ENCODE measurements at regions not wholly inside any gene's neighbourhood (a gene's known extent, or its start where the extent isn't known, plus 50 kb on each side); places are given as distances from the start of the nearest gene placed in this dataset.
A peak's percentile ranks its signal among the peaks of the same experiment; 100 is the strongest.

DNA sequence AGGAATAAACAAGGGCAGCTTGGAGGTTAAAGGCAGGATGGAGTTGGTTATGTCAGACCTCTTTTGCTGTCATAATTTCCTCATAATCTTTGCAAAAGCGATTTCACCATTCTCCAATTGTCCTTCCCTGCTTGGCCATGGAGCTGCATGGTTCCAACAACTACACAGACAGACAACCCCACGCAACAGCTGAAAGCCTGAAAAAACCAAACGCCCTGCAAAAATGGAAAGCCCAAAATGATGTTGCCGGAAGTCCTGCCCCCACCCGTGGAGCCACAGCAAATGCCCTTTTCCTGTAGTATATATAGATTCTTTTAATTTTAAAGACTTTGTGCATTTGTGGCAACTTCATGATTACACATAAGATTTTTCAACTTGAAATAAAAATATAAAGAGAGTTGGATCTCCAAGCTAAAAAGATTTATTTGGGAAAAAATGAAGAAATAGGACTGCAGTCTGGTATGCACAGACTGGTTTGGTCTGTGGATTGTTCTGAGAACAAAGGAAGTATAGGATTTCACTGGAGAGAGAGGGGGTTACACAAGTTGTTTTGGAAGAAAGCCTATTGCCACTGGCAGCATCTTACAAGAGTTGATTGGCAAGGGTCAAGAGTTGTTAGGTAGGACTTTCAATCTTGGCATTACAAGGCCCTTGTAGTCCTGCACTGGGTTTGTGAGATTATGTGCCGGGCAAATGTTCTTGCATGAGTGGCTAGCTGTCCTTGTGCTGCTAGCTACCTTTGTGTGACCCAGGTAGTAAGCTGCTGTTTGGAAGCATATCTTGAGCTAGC is 190.0 kb downstream of the C6orf118 start:
- TF ChIP-seq, protein P1, sequence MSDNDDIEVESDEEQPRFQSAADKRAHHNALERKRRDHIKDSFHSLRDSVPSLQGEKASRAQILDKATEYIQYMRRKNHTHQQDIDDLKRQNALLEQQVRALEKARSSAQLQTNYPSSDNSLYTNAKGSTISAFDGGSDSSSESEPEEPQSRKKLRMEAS (IDR thresholded peaks at IDR 0.05): no peak
- TF ChIP-seq, protein P2, sequence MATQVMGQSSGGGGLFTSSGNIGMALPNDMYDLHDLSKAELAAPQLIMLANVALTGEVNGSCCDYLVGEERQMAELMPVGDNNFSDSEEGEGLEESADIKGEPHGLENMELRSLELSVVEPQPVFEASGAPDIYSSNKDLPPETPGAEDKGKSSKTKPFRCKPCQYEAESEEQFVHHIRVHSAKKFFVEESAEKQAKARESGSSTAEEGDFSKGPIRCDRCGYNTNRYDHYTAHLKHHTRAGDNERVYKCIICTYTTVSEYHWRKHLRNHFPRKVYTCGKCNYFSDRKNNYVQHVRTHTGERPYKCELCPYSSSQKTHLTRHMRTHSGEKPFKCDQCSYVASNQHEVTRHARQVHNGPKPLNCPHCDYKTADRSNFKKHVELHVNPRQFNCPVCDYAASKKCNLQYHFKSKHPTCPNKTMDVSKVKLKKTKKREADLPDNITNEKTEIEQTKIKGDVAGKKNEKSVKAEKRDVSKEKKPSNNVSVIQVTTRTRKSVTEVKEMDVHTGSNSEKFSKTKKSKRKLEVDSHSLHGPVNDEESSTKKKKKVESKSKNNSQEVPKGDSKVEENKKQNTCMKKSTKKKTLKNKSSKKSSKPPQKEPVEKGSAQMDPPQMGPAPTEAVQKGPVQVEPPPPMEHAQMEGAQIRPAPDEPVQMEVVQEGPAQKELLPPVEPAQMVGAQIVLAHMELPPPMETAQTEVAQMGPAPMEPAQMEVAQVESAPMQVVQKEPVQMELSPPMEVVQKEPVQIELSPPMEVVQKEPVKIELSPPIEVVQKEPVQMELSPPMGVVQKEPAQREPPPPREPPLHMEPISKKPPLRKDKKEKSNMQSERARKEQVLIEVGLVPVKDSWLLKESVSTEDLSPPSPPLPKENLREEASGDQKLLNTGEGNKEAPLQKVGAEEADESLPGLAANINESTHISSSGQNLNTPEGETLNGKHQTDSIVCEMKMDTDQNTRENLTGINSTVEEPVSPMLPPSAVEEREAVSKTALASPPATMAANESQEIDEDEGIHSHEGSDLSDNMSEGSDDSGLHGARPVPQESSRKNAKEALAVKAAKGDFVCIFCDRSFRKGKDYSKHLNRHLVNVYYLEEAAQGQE (IDR thresholded peaks at IDR 0.05; ENCODE audit: low read depth): no peak
- TF ChIP-seq CEBPB (IDR thresholded peaks at IDR 0.05): peak; percentile 68
- TF ChIP-seq YY1 (IDR thresholded peaks at IDR 0.05; ENCODE audit: low read depth): no peak
